ENCODE measurements at regions not wholly inside any gene's neighbourhood (a gene's known extent, or its start where the extent isn't known, plus 50 kb on each side); places are given as distances from the start of the nearest gene placed in this dataset.

- no peak overlapping the region for H3K4me3 ChIP-seq (ENCODE audit: low read length)
- DNase-seq (ENCODE audit: low read depth), result no peak
- no peak for TF ChIP-seq CTCF (IDR thresholded peaks at IDR 0.05; ENCODE audit: insufficient read depth, low read depth, low read length, missing control alignments)
Measured at GRCh38 chr12:98259693-98260092, 255.7 kb upstream of the TMPO start.

- no peak overlapping the region for H3K4me3 ChIP-seq (ENCODE audit: low read length)
- no peak for TF ChIP-seq CTCF (IDR thresholded peaks at IDR 0.05; ENCODE audit: insufficient read depth, low read depth, low read length, missing control alignments)
- DNase-seq (ENCODE audit: low read depth), result no peak
Measured at GRCh38 chr12:98260276-98260675, 255.1 kb upstream of the TMPO start.

- no peak for TF ChIP-seq CTCF (IDR thresholded peaks at IDR 0.05; ENCODE audit: insufficient read depth, low read depth, low read length, missing control alignments)
- no peak for DNase-seq (ENCODE audit: low read depth)
- no peak overlapping the region for H3K4me3 ChIP-seq (ENCODE audit: low read length)
Measured at GRCh38 chr12:98262902-98263301, 252.5 kb upstream of the TMPO start.

- TF ChIP-seq CTCF (IDR thresholded peaks at IDR 0.05; ENCODE audit: insufficient read depth, low read depth, low read length, missing control alignments), result no peak
- no peak for DNase-seq (ENCODE audit: low read depth)
- H3K4me3 ChIP-seq (ENCODE audit: low read length), result no peak overlapping the region
Measured at GRCh38 chr12:98274430-98275130, 240.8 kb upstream of the TMPO start.

GRCh38 chr12:98275131-98275475 lies 240.3 kb upstream of the TMPO start:
- no peak for DNase-seq (ENCODE audit: low read depth)
- no peak overlapping the region for H3K4me3 ChIP-seq (ENCODE audit: low read length)
- no peak for TF ChIP-seq CTCF (IDR thresholded peaks at IDR 0.05; ENCODE audit: insufficient read depth, low read depth, low read length, missing control alignments)

GRCh38 chr12:98280152-98280551 lies 235.2 kb upstream of the TMPO start:
- no peak for DNase-seq (ENCODE audit: low read depth)
- no peak overlapping the region for H3K4me3 ChIP-seq (ENCODE audit: low read length)
- TF ChIP-seq CTCF (IDR thresholded peaks at IDR 0.05; ENCODE audit: insufficient read depth, low read depth, low read length, missing control alignments), result no peak

GRCh38 chr12:98280621-98281020 lies 234.8 kb upstream of the TMPO start:
- no peak for DNase-seq (ENCODE audit: low read depth)
- no peak for TF ChIP-seq CTCF (IDR thresholded peaks at IDR 0.05; ENCODE audit: insufficient read depth, low read depth, low read length, missing control alignments)

More at GRCh38 chr12:98280621-98281020, 234.8 kb upstream of the TMPO start:
- H3K4me3 ChIP-seq (ENCODE audit: low read length), result no peak overlapping the region
